ENCODE measurements at regions not wholly inside any gene's neighbourhood (a gene's known extent, or its start where the extent isn't known, plus 50 kb on each side); places are given as distances from the start of the nearest gene placed in this dataset.
"Not testable (repeated sequence)": the region's sequence is repeated elsewhere in the genome, so short reads cannot be mapped to it uniquely, and the experiment has no call there.

DNA sequence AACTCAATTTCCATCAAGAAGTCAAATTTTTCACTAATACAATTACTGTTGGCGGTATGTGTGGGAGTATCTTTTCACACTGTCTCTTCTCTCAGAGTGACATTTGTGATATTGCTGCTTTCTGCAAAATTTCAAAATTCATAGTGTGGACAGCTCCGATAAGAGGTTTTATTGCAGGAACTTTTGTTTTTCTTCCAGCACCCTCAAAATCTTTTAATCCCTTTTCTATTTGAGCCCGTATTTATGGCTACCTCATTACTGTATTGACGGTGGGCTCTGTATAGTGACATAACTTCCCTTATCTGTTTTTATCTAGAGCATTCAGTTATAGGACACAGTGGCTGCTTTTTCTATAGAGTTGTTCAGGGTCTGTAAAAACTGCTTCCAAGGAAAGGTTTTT, 794.4 kb upstream of the TMPRSS15 start:
- Histone ChIP-seq H3K9me2 (ENCODE audit: insufficient read depth) (no peaks in the 10 kb centered on the region), H2AFZ (no peak overlapping the region), H3K4me1 (ENCODE audit: insufficient read depth) (no peaks in the 10 kb centered on the region), H3K9me3 (ENCODE audit: low read depth) (peaks cover 5% of the 10 kb centered on the region), H3K4me2 (ENCODE audit: unreplicated experiment) (no peak overlapping the region), H4K20me1 (ENCODE audit: insufficient read depth) (no peaks in the 10 kb centered on the region), H3K36me3 (ENCODE audit: low read depth) (no peaks in the 10 kb centered on the region), H3K27me3 (replicated peaks; ENCODE audit: insufficient read depth) (no peaks in the 10 kb centered on the region), H3K27ac (no peak overlapping the region), H3K4me3 (no peak overlapping the region), H3F3A (ENCODE audit: insufficient read depth) (no peaks in the 10 kb centered on the region), H3K79me2 (ENCODE audit: insufficient read depth) (no peaks in the 10 kb centered on the region), H3K9ac (no peak overlapping the region)
- no peak for DNase-seq
- in situ Hi-C loops (cut with MboI), result no loop called here
- TF ChIP-seq EZH2phosphoT487 (IDR thresholded peaks at IDR 0.05; ENCODE audit: insufficient read depth, low read depth), result no peak
- no peak for TF ChIP-seq EZH2 (IDR thresholded peaks at IDR 0.05; ENCODE audit: insufficient read depth, poor library complexity, severe bottlenecking)
- 21 to 27% methylated on average over 4 of the region's 4 CpGs for WGBS, 2 experiments (ENCODE audit: low coverage in 1 of 2, low lambda C conversion rate in 2 of 2, missing lambda C conversion rate in 2 of 2)

DNA sequence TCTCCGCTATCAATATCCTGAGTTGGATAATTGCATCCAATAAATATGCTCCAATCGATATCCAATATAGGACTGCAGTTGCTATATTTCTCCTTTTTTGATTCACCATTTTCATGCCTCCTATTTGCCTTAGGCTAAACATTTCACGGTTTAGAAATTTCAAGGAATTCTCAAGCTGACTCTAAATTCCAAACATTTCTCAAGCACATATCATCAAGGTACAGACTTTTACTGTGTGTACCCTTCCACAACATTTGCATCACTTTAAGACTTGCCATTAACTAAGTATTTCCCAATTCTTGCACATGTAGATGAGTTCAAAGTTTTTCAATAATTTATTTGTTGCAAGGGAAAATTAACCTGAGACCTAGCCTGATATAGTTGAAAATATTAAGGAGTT, 795.2 kb upstream of the TMPRSS15 start:
- H2AFZ ChIP-seq, result no peak overlapping the region
- H3K27ac ChIP-seq, result no peak overlapping the region
- no peaks in the 10 kb centered on the region for H3K9me3 ChIP-seq (ENCODE audit: low read depth)
- no peaks in the 10 kb centered on the region for H3K79me2 ChIP-seq (ENCODE audit: insufficient read depth)
- no peak overlapping the region for H3K4me2 ChIP-seq (ENCODE audit: unreplicated experiment)
- H3K4me3 ChIP-seq, result no peak overlapping the region
- no peaks in the 10 kb centered on the region for H4K20me1 ChIP-seq (ENCODE audit: insufficient read depth)
- TF ChIP-seq EZH2phosphoT487 (IDR thresholded peaks at IDR 0.05; ENCODE audit: insufficient read depth, low read depth), result no peak
- no peak for TF ChIP-seq EZH2 (IDR thresholded peaks at IDR 0.05; ENCODE audit: insufficient read depth, poor library complexity, severe bottlenecking)
- H3K9ac ChIP-seq, result no peak overlapping the region
- no peak for DNase-seq
- H3F3A ChIP-seq (ENCODE audit: insufficient read depth), result no peaks in the 10 kb centered on the region
- H3K36me3 ChIP-seq (ENCODE audit: low read depth), result no peaks in the 10 kb centered on the region
- H3K27me3 ChIP-seq (replicated peaks; ENCODE audit: insufficient read depth), result no peaks in the 10 kb centered on the region
- H3K4me1 ChIP-seq (ENCODE audit: insufficient read depth), result no peaks in the 10 kb centered on the region
- WGBS, 2 experiments (ENCODE audit: low coverage in 1 of 2, low lambda C conversion rate in 2 of 2, missing lambda C conversion rate in 2 of 2), result 35 to 37% methylated on average over 3 of the region's 3 CpGs
- in situ Hi-C loops (cut with MboI), result no loop called here
- H3K9me2 ChIP-seq (ENCODE audit: insufficient read depth), result no peaks in the 10 kb centered on the region

DNA sequence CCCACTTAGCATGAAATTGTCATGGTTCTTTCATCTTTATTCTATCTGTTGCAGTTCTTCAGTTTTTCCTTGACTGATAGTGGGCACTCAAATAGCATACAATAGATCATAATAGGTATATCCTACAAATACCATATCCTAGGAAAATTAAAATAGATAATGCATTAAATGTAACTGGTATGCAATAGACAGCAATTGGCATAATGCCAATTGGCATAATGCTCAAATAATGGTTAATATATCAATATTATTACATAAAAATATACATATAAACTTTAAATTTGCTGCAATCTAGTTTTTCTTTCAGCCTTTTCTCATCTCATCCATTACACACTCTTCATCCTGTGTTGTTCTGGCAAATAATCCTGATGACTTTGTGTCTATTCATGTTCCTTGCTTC, 814.6 kb upstream of the TMPRSS15 start:
- no peak overlapping the region for H3K27ac ChIP-seq
- no peaks in the 10 kb centered on the region for H3K36me3 ChIP-seq (ENCODE audit: low read depth)
- H2AFZ ChIP-seq, result no peak overlapping the region
- H3K9ac ChIP-seq, result no peak overlapping the region
- no peak for DNase-seq
- H3K9me3 ChIP-seq (ENCODE audit: low read depth), result peaks cover 3% of the 10 kb centered on the region
- no peaks in the 10 kb centered on the region for H3K4me1 ChIP-seq (ENCODE audit: insufficient read depth)
- no peaks in the 10 kb centered on the region for H3F3A ChIP-seq (ENCODE audit: insufficient read depth)
- H3K79me2 ChIP-seq (ENCODE audit: insufficient read depth), result no peaks in the 10 kb centered on the region
- no peak overlapping the region for H3K4me2 ChIP-seq (ENCODE audit: unreplicated experiment)
- in situ Hi-C loops (cut with MboI), result no loop called here
- no peak overlapping the region for H3K4me3 ChIP-seq
- no peaks in the 10 kb centered on the region for H3K27me3 ChIP-seq (replicated peaks; ENCODE audit: insufficient read depth)
- H4K20me1 ChIP-seq (ENCODE audit: insufficient read depth), result no peaks in the 10 kb centered on the region
- H3K9me2 ChIP-seq (ENCODE audit: insufficient read depth), result no peaks in the 10 kb centered on the region
- TF ChIP-seq EZH2 (IDR thresholded peaks at IDR 0.05; ENCODE audit: insufficient read depth, poor library complexity, severe bottlenecking), result no peak

DNA sequence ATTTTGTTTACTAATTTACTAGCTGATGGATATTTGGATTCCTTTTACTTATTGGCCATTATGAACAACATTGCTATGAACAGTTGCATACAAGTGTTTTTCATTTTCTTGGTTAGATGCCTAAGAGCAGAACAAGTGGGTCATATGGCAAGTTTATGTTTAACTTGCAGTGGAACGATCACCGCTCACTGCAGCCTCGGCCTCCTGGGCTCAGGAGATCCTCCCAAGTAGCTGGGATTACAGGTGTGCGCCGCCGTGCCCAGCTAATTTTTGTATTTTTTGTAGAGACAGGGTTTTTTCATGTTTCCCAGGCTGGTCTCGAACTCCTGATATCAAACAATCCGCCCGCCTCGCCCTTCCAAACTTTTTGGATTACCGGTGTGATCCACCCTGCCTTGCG, 820.5 kb upstream of the TMPRSS15 start:
- WGBS, 2 experiments (ENCODE audit: low coverage in 1 of 2, low lambda C conversion rate in 2 of 2, missing lambda C conversion rate in 2 of 2), result 37% methylated on average over 12 of the region's 12 CpGs
- Histone ChIP-seq H3K4me1 (ENCODE audit: insufficient read depth) (no peaks in the 10 kb centered on the region), H3K4me3 (no peak overlapping the region), H3K27ac (no peak overlapping the region), H3F3A (ENCODE audit: insufficient read depth) (no peaks in the 10 kb centered on the region), H3K36me3 (ENCODE audit: low read depth) (no peaks in the 10 kb centered on the region), H3K9ac (no peak overlapping the region), H3K4me2 (ENCODE audit: unreplicated experiment) (no peak overlapping the region), H3K27me3 (replicated peaks; ENCODE audit: insufficient read depth) (no peaks in the 10 kb centered on the region), H3K9me2 (ENCODE audit: insufficient read depth) (no peaks in the 10 kb centered on the region), H3K9me3 (ENCODE audit: low read depth) (peaks cover 3% of the 10 kb centered on the region), H4K20me1 (ENCODE audit: insufficient read depth) (no peaks in the 10 kb centered on the region), H3K79me2 (ENCODE audit: insufficient read depth) (no peaks in the 10 kb centered on the region), H2AFZ (no peak overlapping the region)
- TF ChIP-seq EZH2 (IDR thresholded peaks at IDR 0.05; ENCODE audit: insufficient read depth, poor library complexity, severe bottlenecking) (no peak), EZH2phosphoT487 (IDR thresholded peaks at IDR 0.05; ENCODE audit: insufficient read depth, low read depth) (no peak)
- in situ Hi-C loops (cut with MboI), result no loop called here
- DNase-seq, result no peak

DNA sequence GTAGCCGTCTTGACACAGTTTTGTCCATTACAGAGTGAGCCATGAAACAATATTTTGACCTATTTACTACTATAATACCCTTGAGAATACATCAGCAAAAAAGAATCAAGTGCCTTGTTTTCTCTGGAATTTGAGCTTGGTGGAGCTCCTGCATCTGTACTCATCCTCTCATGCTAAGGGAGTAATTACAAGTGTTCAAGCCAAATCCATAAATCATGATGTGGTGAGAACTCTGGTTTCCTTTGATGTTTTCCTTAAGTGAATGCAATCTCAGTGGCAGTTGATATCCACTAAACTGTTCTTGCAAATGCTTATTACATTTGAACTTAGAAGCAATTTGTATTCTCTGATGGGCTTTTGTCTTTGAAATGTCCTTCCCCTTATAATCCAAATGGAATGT, 824.6 kb upstream of the TMPRSS15 start:
- no peak overlapping the region for H3K4me2 ChIP-seq (ENCODE audit: unreplicated experiment)
- in situ Hi-C loops (cut with MboI), result no loop called here

DNA sequence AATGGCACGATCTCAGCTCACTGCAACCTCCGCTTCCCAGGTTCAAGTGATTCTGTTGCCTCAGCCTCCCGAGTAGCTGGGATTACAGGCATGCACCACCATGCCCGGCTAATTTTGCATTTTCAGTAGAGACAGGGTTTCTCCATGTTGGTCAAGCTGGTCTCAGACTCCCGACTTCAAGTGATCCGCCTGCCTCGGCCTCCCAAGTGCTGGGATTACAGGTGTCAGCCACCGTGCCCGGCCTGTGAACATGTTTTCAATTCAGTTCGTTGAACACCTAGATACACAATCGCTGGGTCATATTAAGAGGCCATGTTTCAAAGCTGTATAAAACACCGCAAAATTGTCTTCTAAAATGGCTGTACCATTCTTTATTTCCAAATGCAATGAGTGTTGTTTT, 830.3 kb upstream of the TMPRSS15 start:
- H4K20me1 ChIP-seq (ENCODE audit: insufficient read depth); H3K27ac ChIP-seq; H3K4me3 ChIP-seq; H3K4me1 ChIP-seq (ENCODE audit: insufficient read depth); in situ Hi-C loops (cut with MboI); H3K4me2 ChIP-seq (ENCODE audit: unreplicated experiment); H3K9me2 ChIP-seq (ENCODE audit: insufficient read depth); H3F3A ChIP-seq (ENCODE audit: insufficient read depth); H3K36me3 ChIP-seq (ENCODE audit: low read depth); H3K79me2 ChIP-seq (ENCODE audit: insufficient read depth); H2AFZ ChIP-seq; DNase-seq; H3K9me3 ChIP-seq (ENCODE audit: low read depth); H3K27me3 ChIP-seq (replicated peaks; ENCODE audit: insufficient read depth); H3K9ac ChIP-seq: not testable (repeated sequence)
- WGBS, 2 experiments (ENCODE audit: low coverage in 1 of 2, low lambda C conversion rate in 2 of 2, missing lambda C conversion rate in 2 of 2), result 38 to 42% methylated on average over 12 of the region's 12 CpGs

More for the DNA sequence above, 824.6 kb upstream of the TMPRSS15 start:
- no peaks in the 10 kb centered on the region for H3K27me3 ChIP-seq (replicated peaks; ENCODE audit: insufficient read depth)
- H3K79me2 ChIP-seq (ENCODE audit: insufficient read depth), result no peaks in the 10 kb centered on the region
- H3K4me1 ChIP-seq (ENCODE audit: insufficient read depth), result no peaks in the 10 kb centered on the region
- H4K20me1 ChIP-seq (ENCODE audit: insufficient read depth), result no peaks in the 10 kb centered on the region
- no peak overlapping the region for H3K27ac ChIP-seq
- H3K9me2 ChIP-seq (ENCODE audit: insufficient read depth), result no peaks in the 10 kb centered on the region
- TF ChIP-seq EZH2phosphoT487 (IDR thresholded peaks at IDR 0.05; ENCODE audit: insufficient read depth, low read depth) (no peak), EZH2 (IDR thresholded peaks at IDR 0.05; ENCODE audit: insufficient read depth, poor library complexity, severe bottlenecking) (no peak)
- H3K4me3 ChIP-seq, result no peak overlapping the region
- H2AFZ ChIP-seq, result no peak overlapping the region
- WGBS, 2 experiments (ENCODE audit: low coverage in 1 of 2, low lambda C conversion rate in 2 of 2, missing lambda C conversion rate in 2 of 2), result 13% methylated on average over 1 of the region's 1 CpG
- H3K36me3 ChIP-seq (ENCODE audit: low read depth), result no peaks in the 10 kb centered on the region
- H3F3A ChIP-seq (ENCODE audit: insufficient read depth), result no peaks in the 10 kb centered on the region
- no peak overlapping the region for H3K9ac ChIP-seq
- H3K9me3 ChIP-seq (ENCODE audit: low read depth), result no peaks in the 10 kb centered on the region
- no peak for DNase-seq
